Hepatocyte (in vitro differentiated cells): ENCODE measurements at regions not wholly inside any gene's neighbourhood (a gene's known extent, or its start where the extent isn't known, plus 50 kb on each side); places are given as distances from the start of the nearest gene placed in this dataset.
"Not testable (repeated sequence)": the region's sequence is repeated elsewhere in the genome, so short reads cannot be mapped to it uniquely, and the experiment has no call there.

Source experiments
- CTCF ChIP-seq: fragments of 200-600 bp; sonication (generic); IDR thresholded peaks from 2 replicates; pipeline ENCODE4 v1.5.1; 2016; ENCODE audit warnings: antibody characterized with exemption, mild to moderate bottlenecking; ENCODE audit not compliant: poor library complexity
- EZH2 ChIP-seq: fragments of 200-600 bp; sonication (generic); IDR thresholded peaks from 2 replicates; pipeline ENCODE4 v1.6.1; 2016; ENCODE audit warnings: antibody characterized with exemption, mild to moderate bottlenecking, borderline replicate concordance

- TF ChIP-seq CTCF, EZH2: not testable (repeated sequence)
Observed at GRCh38 chr4:85139749-85140148, 173.3 kb upstream of the WDFY3 start.
